A549 (cell line): ENCODE measurements at regions not wholly inside any gene's neighbourhood (a gene's known extent, or its start where the extent isn't known, plus 50 kb on each side); places are given as distances from the start of the nearest gene placed in this dataset.

Experiments
- ATAC-seq, 2 experiments: fragments of 200-7000 bp in 1 of 2; fragments of >200 bp in 1 of 2; cut with Nextera tagmentation in 1 of 2; cut with Tn5 transposase in 1 of 2; 3 replicates each; pipeline versions ENCODE4 v1.8.0 to v1.9.1; 2018 to 2020; ENCODE audit warnings: mild to moderate bottlenecking in 1 of 2, moderate library complexity in 1 of 2
- CTCF ChIA-PET: fragments of 300-600 bp; sonication (Branson Sonifier 250); formaldehyde crosslinking; extraction: SDS; loops from one replicate; lab custom pipeline; 2021; ENCODE audit warnings: antibody characterized with exemption, inconsistent platforms; lab: Yijun Ruan, JAX
- POLR2A ChIA-PET: fragments of 350-600 bp; formaldehyde crosslinking; extraction: SDS; loops from one replicate; lab custom pipeline; 2021; ENCODE audit warnings: antibody characterized with exemption, inconsistent platforms; lab: Yijun Ruan, JAX
- DNase-seq, 2 experiments: peaks; one replicate each; pipeline versions ENCODE4 v3.0.0 to v3.0.0-alpha.2; 2011 to 2016; ENCODE audit warnings: low read depth in 1 of 2, low spot score in 1 of 2
- FAIRE-seq: peaks from 2 replicates; lab custom pipeline; 2011; peaks lifted over from hg19 to GRCh38; lab: Jason Lieb, UNC
- H3K27ac ChIP-seq, 2 experiments: fragments of >200 bp; sonication (Bioruptor Twin); formaldehyde crosslinking; 3 replicates each; pipeline ENCODE4 v1.5.1; 2016 to 2017
- H3K4me1 ChIP-seq: fragments of >200 bp; sonication (Bioruptor Twin); formaldehyde crosslinking; 3 replicates; pipeline ENCODE4 v1.6.1; 2016
- H3K4me2 ChIP-seq: fragments of >200 bp; sonication (Bioruptor Twin); formaldehyde crosslinking; 3 replicates; pipeline ENCODE4 v1.6.1; 2016
- H3K4me3 ChIP-seq: fragments of >200 bp; sonication (Bioruptor Twin); formaldehyde crosslinking; 3 replicates; pipeline ENCODE4 v1.5.1; 2016
- H3K9me3 ChIP-seq: fragments of >200 bp; sonication (Bioruptor Twin); formaldehyde crosslinking; 3 replicates; pipeline ENCODE4 v1.6.1; 2016
- CHD4 ChIP-seq: fragments of 200-600 bp; sonication (generic); IDR thresholded peaks from 2 replicates; pipeline ENCODE4 v1.6.1; 2016; ENCODE audit warnings: antibody characterized with exemption, mild to moderate bottlenecking, borderline replicate concordance
- EHF ChIP-seq: fragments of 250-450 bp; sonication (Bioruptor Pico); IDR thresholded peaks from 2 replicates; pipeline ENCODE4 v1.5.0; 2020; ENCODE audit warnings: mild to moderate bottlenecking
- FOXS1 ChIP-seq: fragments of 250-450 bp; sonication (Bioruptor Pico); IDR thresholded peaks from 2 replicates; pipeline ENCODE4 v1.5.0; 2020; ENCODE audit warnings: mild to moderate bottlenecking, moderate library complexity
- HEYL ChIP-seq: fragments of 250-450 bp; sonication (Bioruptor Pico); IDR thresholded peaks from 2 replicates; pipeline ENCODE4 v1.8.0; 2021; ENCODE audit warnings: mild to moderate bottlenecking, moderate library complexity
- HMGXB4 ChIP-seq: fragments of 250-450 bp; sonication (Bioruptor Pico); IDR thresholded peaks from 2 replicates; pipeline ENCODE4 v1.5.0; 2021; ENCODE audit warnings: mild to moderate bottlenecking, moderate library complexity, borderline replicate concordance
- JUNB ChIP-seq: fragments of >200 bp; sonication (Bioruptor Twin); formaldehyde crosslinking; IDR thresholded peaks from 2 replicates; pipeline ENCODE4 v1.6.1; 2016
- MYC ChIP-seq: IDR thresholded peaks from 2 replicates; pipeline ENCODE4 v1.6.1; 2012; ENCODE audit warnings: mild to moderate bottlenecking, inconsistent platforms, low read length, improper control_type of control experiment, borderline replicate concordance
- NFE2L2 ChIP-seq: fragments of 150-350 bp; conservative IDR thresholded peaks from 2 replicates; pipeline ENCODE4 v1.6.1; 2014; ENCODE audit warnings: low read length
- PBX3 ChIP-seq: IDR thresholded peaks from 2 replicates; pipeline ENCODE4 v1.6.1; 2012
- POLR2A ChIP-seq: IDR thresholded peaks from 2 replicates; pipeline ENCODE4 v1.6.1; 2012; ENCODE audit warnings: mild to moderate bottlenecking, low read length
- RCOR1 ChIP-seq: fragments of 150-350 bp; IDR thresholded peaks from 2 replicates; pipeline ENCODE4 v1.6.1; 2014; ENCODE audit warnings: antibody characterized with exemption, low read length, low read depth
- RFX5 ChIP-seq: fragments of 450-650 bp; IDR thresholded peaks from 2 replicates; pipeline ENCODE4 v1.7.1; 2014; ENCODE audit warnings: antibody characterized with exemption, mild to moderate bottlenecking, moderate library complexity
- SMC3 ChIP-seq: fragments of >200 bp; sonication (Bioruptor Twin); formaldehyde crosslinking; IDR thresholded peaks from 3 replicates; pipeline ENCODE4 v1.6.1; 2018; ENCODE audit warnings: inconsistent platforms
- TP53 ChIP-seq: fragments of 250-450 bp; sonication (Bioruptor Pico); IDR thresholded peaks from 2 replicates; pipeline ENCODE4 v1.5.0; 2021; ENCODE audit warnings: mild to moderate bottlenecking, moderate library complexity
- USF2 ChIP-seq: fragments of 450-650 bp; IDR thresholded peaks from 2 replicates; pipeline ENCODE4 v1.6.1; 2014; ENCODE audit warnings: antibody characterized with exemption
- ZFP36 ChIP-seq: fragments of 450-650 bp; IDR thresholded peaks from 2 replicates; pipeline ENCODE4 v1.6.1; 2014; ENCODE audit warnings: borderline replicate concordance; ENCODE audit not compliant: partially characterized antibody
- WGBS: methylation state at CpG from one replicate; pipeline ENCODE4 v1.1.6; 2017; ENCODE audit errors: missing lambda C conversion rate; 5-methylcytosine and 5-hydroxymethylcytosine counted together

GRCh38 chr22:22042599-22043295 is 60.2 kb upstream of the TOP3B start:
- POLR2A ChIA-PET: no interaction called here
- ATAC-seq (no peak), DNase-seq (no peak), FAIRE-seq (no peak)
- Histone ChIP-seq H3K4me3 (no peak overlapping the region), H3K4me1 (no peaks in the 10 kb centered on the region), H3K4me2 (no peak overlapping the region), H3K9me3 (no peaks in the 10 kb centered on the region), H3K27ac (no peak overlapping the region)
- 49% methylated on average over 7 of the region's 7 CpGs for WGBS
- no peak for TF ChIP-seq FOXS1 (CRISPR knock-in tag)
- TF ChIP-seq EHF (CRISPR knock-in tag): no peak
- no peak for TF ChIP-seq RFX5
- TF ChIP-seq SMC3: no peak
- TF ChIP-seq CHD4: no peak
- TF ChIP-seq POLR2A: no peak
- TF ChIP-seq PBX3: no peak
- TF ChIP-seq JUNB: no peak
- TF ChIP-seq USF2: no peak
- no peak for TF ChIP-seq ZFP36
- no peak for TF ChIP-seq NFE2L2
- TF ChIP-seq MYC: no peak
- TF ChIP-seq TP53 (CRISPR knock-in tag): no peak
- TF ChIP-seq RCOR1: no peak
- CTCF ChIA-PET: interaction anchor here (0.8 to 1.0 kb wide), 4 partner anchors 16 to 43 kb away, joined by 3 to 4 read pairs (median 3); no protein-coding TSS in a partner anchor

GRCh38 chr22:22042009-22042408 is 59.4 kb upstream of the TOP3B start:
- no peak for FAIRE-seq
- ATAC-seq: no peak
- no peak for DNase-seq

More at GRCh38 chr22:22042009-22042408, 59.4 kb upstream of the TOP3B start:
- TF ChIP-seq PBX3: no peak
- no peak for TF ChIP-seq HEYL
- no peak for TF ChIP-seq HMGXB4 (CRISPR knock-in tag)
- H3K4me1 ChIP-seq: no peaks in the 10 kb centered on the region
- H3K4me2 ChIP-seq: no peak overlapping the region
- no peak overlapping the region for H3K4me3 ChIP-seq
- POLR2A ChIA-PET: no interaction called here
- H3K27ac ChIP-seq: no peak overlapping the region
- H3K9me3 ChIP-seq: no peaks in the 10 kb centered on the region
- CTCF ChIA-PET: interaction anchor here (0.9 to 1.0 kb wide), 2 partner anchors 19 to 20 kb away, joined by 3 read pairs; no protein-coding TSS in a partner anchor
- WGBS: 54% methylated on average over 1 of the region's 1 CpG
